Lung (tissue), 11 donors: ENCODE measurements at regions not wholly inside any gene's neighbourhood (a gene's known extent, or its start where the extent isn't known, plus 50 kb on each side); places are given as distances from the start of the nearest gene placed in this dataset.
"Not testable (repeated sequence)": the region's sequence is repeated elsewhere in the genome, so short reads cannot be mapped to it uniquely, and the experiment has no call there.

Source experiments
- ATAC-seq: fragments of 200-7000 bp; cut with Tn5 transposase; one replicate; pipeline ENCODE4 v1.9.1; 2020; ENCODE audit warnings: moderate number of reproducible peaks; ENCODE audit not compliant: insufficient read depth, low FRiP score
- DNase-seq, 3 donors: peaks; one replicate each; pipeline ENCODE4 v3.0.0-alpha.2; 2013 to 2017
- H3K27ac ChIP-seq, 2 donors: one replicate each; pipeline ENCODE4 v1.5.1; 2013; ENCODE audit warnings: mild to moderate bottlenecking in 2 of 2, moderate library complexity in 2 of 2, control low read depth in 1 of 2, inconsistent platforms in 1 of 2, low read depth in 1 of 2, low read length in 1 of 2
- H3K27me3 ChIP-seq, 3 donors: one replicate each; pipeline ENCODE4 v1.5.1; 2013; ENCODE audit warnings: low read length in 2 of 3; ENCODE audit not compliant: control insufficient read depth in 3 of 3, insufficient read depth in 3 of 3
- H3K36me3 ChIP-seq, 4 donors: one replicate each; pipeline ENCODE4 v1.5.1; 2013; ENCODE audit warnings: low read length in 4 of 4, mild to moderate bottlenecking in 1 of 4, moderate library complexity in 1 of 4; ENCODE audit not compliant: control insufficient read depth in 4 of 4, insufficient read depth in 4 of 4
- H3K4me1 ChIP-seq, 5 donors: one replicate each; pipeline ENCODE4 v1.5.1; 2013; ENCODE audit warnings: low read length in 5 of 5, mild to moderate bottlenecking in 2 of 5, moderate library complexity in 1 of 5; ENCODE audit not compliant: control insufficient read depth in 5 of 5, insufficient read depth in 5 of 5
- H3K4me3 ChIP-seq: one replicate; pipeline ENCODE4 v1.5.1; 2013; ENCODE audit warnings: mild to moderate bottlenecking, control low read depth, moderate library complexity
- H3K9ac ChIP-seq, 2 donors: one replicate each; pipeline ENCODE4 v1.5.1; 2013; ENCODE audit warnings: low read length in 2 of 2, control low read depth in 1 of 2; ENCODE audit not compliant: insufficient read depth in 1 of 2
- H3K9me3 ChIP-seq, 4 donors: one replicate each; pipeline ENCODE4 v1.5.1; 2013; ENCODE audit warnings: low read length in 3 of 4, mild to moderate bottlenecking in 1 of 4, moderate library complexity in 1 of 4; ENCODE audit not compliant: control insufficient read depth in 4 of 4, insufficient read depth in 3 of 4
- CTCF ChIP-seq: IDR thresholded peaks from 2 replicates; pipeline ENCODE4 v1.5.1; 2012; ENCODE audit warnings: mild to moderate bottlenecking; ENCODE audit errors: control extremely low read depth, extremely low read depth
- WGBS, 2 donors: extraction: QIAGEN DNeasy Blood & Tissue Kit; methylation state at CpG; one replicate each; pipeline ENCODE4 v1.1.7; 2013; 5-methylcytosine and 5-hydroxymethylcytosine counted together
- donor health status: control.
- donor health status: control.
- donor health status: Bipolar disorder and iron deficiency.
- donor health status: healthy.
- donor health status: DM: yes; HTN: yes; CAD: no.

DNA sequence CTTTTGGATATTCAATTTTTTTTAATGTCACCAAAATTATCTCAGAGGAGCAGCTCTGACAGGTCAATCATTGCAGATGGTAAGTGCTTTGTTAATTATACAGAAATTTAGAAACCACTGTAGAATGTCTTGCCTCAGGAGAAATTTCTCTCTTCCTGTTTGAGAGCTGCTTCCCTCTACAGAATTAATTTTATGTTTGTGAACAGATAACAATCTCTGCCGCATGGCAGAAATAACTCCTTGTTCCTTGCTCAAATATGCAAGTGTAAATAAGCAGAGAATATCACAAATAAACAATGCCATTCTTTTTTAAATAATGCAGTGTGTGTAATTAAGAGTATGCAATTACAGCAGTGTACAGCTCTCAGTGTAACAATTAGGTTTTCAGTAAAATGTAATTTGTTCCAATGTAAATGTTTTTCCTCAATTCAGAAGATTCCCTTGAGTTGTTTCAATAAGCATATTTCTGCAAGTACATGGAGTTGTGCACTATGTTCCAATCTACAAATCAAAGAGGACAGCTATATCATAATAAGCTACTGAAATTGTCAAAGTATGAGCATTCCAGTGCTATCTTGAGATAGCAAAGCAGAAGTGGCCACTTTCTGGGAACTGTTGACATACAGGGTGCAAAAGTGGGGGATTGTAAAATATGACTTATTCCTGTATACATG lies 1012.8 kb downstream of the MAT2B start:
- Histone ChIP-seq H3K9ac (no peak overlapping the region), H3K4me1 (peaks cover 0 to 4% (median 0%) of the 10 kb centered on the region in 5 donors), H3K9me3 (no peaks in the 10 kb centered on the region), H3K27ac (no peak overlapping the region), H3K27me3 (no peaks in the 10 kb centered on the region), H3K4me3 (no peak overlapping the region), H3K36me3 (no peaks in the 10 kb centered on the region)
- ATAC-seq (no peak), DNase-seq (no peak)
- no peak for TF ChIP-seq CTCF
- WGBS, 2 donors = 8 to 13% methylated on average over 1 of the region's 1 CpG

DNA sequence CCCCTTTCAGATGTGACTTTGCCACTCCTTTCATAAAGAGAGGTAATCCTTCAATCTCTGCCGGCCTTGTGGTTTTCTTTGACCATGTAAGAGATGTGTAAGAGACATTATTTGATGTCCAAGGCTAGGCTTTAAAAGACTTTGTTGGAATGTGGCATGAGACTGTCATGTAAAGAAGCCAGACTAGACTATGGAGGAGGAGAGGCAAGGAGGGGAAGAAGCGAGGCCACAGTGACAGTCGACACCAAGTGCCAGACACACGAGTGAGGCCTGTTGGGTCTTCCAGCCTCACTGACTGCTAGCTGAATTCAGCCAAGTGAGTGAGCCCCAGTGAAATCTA lies 1013.3 kb downstream of the MAT2B start:
- no peak for ATAC-seq

GRCh38 chr5:164532235-164532900 lies 1026.9 kb downstream of the MAT2B start:
- no peak for ATAC-seq

More for the DNA sequence above, 1013.3 kb downstream of the MAT2B start:
- 75 to 76% methylated on average over 4 of the region's 4 CpGs for WGBS, 2 donors
- Histone ChIP-seq H3K27me3 (no peaks in the 10 kb centered on the region), H3K36me3 (no peaks in the 10 kb centered on the region), H3K4me3 (no peak overlapping the region), H3K27ac (no peak overlapping the region), H3K9me3 (no peaks in the 10 kb centered on the region), H3K9ac (no peak overlapping the region), H3K4me1 (peaks cover 0 to 4% (median 0%) of the 10 kb centered on the region in 5 donors)
- no peak for TF ChIP-seq CTCF
- no peak for DNase-seq

DNA sequence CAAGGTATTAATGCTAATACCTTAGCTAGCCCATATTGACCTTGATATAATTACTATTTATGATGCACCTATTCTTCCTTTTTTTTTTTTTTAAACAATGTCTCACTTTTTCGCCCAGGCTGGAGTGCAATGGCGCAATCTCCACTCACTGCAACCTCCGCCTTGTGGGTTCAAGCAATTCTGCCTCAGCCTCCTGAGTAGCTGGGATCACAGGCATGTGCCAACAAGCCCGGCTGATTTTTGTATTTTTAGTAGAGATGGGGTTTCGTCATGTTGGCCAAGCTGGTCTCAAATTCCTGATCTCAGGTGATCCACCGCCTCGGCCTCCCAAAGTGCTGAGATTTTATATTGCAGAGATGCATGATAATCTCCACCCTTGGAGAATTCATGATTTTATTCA lies 1028.0 kb downstream of the MAT2B start:
- not testable (repeated sequence) for H3K4me3 ChIP-seq, DNase-seq, H3K27me3 ChIP-seq, ATAC-seq, H3K36me3 ChIP-seq, H3K9ac ChIP-seq, H3K9me3 ChIP-seq, H3K27ac ChIP-seq, H3K4me1 ChIP-seq
- 88 to 89% methylated on average over 7 of the region's 7 CpGs for WGBS, 2 donors

More at GRCh38 chr5:164532235-164532900, 1026.9 kb downstream of the MAT2B start:
- H3K4me1 ChIP-seq = no peaks in the 10 kb centered on the region
- no peaks in the 10 kb centered on the region for H3K36me3 ChIP-seq
- H3K9ac ChIP-seq = no peak overlapping the region
- TF ChIP-seq CTCF = no peak
- WGBS, 2 donors = 55 to 59% methylated on average over 4 of the region's 4 CpGs
- H3K9me3 ChIP-seq = no peaks in the 10 kb centered on the region
- DNase-seq = peak in 2 of 3 donors; percentile 28 to 47
- no peak overlapping the region for H3K27ac ChIP-seq
- no peaks in the 10 kb centered on the region for H3K27me3 ChIP-seq
- no peak overlapping the region for H3K4me3 ChIP-seq
